GM18517 (cell line): ENCODE measurements at regions not wholly inside any gene's neighbourhood (a gene's known extent, or its start where the extent isn't known, plus 50 kb on each side); places are given as distances from the start of the nearest gene placed in this dataset.

Experiments used
- ATAC-seq: cut with Tn5 transposase; IDR thresholded peaks from one replicate; pipeline ENCODE4 v1.9.1; 2021; ENCODE audit warnings: mild to moderate bottlenecking, moderate library complexity; ENCODE audit not compliant: unreplicated experiment

DNA sequence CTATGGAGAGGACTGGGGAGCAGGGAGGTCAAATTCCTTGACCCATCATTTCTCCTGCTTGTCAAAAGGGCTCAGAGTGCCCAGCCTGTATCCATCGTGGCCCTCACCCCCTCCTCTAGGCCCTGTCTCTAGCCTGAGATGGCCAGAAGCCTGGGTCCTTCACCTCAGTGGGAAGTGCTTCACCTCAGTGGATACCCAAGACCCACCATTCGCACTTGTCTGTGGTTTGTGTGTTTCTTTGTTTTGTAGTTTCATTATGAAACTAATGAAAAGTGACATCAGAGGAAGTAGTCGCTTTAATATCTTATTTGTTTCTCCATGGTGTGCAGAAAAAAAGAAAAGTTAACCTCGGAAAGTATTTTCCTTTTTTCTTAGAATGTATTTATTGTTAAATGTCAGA is 194.0 kb upstream of the CADM1 start:
- no peak for ATAC-seq

DNA sequence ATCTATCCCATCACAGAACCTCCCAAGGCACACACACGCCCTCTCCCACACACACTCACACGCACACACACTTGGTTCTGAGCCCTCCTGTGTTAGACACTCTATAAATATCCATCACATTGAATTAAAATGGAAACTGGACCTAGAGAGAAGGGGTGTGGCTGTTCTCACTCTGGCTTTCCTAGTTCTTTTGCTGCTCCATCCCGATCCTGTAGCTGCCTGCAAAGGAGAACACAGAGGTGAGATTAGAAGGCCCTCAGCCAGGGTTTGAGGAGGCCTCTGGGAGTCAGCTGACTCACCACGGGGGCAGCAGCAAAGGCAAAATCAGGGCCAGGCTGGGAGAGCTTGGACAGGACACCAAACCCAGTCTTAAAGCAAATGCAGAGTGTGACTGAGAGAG is 192.3 kb upstream of the CADM1 start:
- ATAC-seq, result no peak

DNA sequence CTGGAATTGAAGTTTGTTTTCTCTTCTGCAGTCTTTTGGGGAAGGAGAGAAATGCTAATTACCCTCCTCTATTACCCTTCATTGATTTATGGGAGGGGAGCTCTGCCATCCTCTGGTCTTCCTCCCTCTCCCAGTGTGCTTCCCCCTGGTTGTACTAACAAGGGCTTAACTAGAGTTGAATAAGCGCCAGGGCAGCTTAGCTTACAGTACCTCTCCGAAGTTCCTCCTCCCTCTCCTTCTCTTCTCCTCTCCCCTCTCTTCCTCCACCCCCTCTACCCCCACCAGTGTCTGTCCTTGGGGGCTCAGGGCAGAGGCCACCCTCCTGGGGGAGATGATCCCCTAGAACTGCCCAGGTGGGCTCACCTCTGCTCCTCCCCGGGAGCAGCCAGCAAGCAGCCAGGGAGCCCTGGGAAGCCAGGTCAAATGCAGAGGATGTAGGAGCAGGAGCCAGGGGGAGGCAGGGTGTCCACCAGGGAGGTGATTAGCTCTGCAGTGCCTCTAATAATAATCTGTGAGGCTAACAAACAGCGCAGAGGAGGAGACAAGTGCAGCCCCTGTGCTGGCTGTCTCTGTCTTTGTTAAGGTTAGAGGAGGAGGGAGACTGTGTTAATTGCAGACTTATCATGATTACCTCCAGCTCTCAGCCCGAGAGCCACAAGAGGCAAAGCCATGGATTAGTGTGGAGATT is 191.6 kb upstream of the CADM1 start:
- no peak for ATAC-seq

DNA sequence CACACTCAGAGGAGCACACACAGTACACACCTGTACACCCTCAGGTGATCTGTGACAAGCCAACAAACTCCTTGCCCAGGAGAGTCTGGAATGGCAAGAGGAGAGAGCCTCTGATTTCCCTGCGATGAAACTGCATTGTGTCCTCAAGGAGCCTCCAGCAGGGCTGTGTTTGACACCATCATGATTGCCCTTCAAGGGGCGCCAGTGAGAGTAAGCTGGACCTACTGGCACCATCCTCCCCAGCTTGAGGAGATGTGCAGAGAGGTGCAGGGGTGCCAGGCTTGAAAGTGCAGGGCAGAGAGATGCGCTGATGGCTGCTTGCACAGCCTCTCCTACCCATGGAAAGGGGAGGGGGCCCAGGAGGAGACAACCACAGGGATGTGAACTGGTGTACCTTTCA is 188.8 kb upstream of the CADM1 start:
- ATAC-seq, result no peak

DNA sequence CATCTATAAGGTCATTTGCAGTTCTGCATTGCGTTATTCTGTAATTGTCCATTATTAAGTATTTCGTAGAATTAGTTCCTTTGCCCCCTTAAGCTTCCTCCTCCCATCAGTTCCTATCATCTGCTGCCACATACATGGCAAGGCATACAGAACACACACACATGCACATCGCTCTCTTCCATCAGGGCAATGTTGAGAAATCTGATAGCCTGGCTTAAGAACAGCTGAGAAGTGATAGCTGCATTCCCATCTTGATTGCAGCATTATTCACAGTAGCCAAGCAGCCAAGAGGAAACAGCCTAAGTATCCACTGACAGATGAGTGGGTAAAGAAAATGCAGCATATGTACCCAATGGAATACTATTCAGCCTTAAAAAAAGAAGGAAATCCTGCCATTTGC is 186.8 kb upstream of the CADM1 start:
- no peak for ATAC-seq

DNA sequence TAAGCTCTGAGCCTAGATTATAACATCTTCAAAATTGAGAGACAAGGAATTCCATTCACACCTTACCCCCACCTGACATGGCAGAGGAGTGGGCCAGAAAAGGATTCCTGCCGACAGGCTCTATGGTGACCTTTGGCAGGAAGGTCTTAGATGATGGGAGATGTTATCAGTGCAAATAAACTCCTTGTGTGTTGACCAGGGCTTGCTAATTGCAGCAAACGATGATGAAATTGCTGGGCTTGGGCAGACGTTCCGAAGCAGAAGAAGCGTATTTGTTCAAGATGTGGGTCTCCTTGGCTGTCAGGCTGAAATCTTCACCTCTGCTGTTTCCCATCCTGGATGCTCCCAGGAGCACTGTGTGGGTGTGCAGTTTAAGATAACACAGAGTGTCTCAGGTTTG is 183.7 kb upstream of the CADM1 start:
- ATAC-seq, result no peak

DNA sequence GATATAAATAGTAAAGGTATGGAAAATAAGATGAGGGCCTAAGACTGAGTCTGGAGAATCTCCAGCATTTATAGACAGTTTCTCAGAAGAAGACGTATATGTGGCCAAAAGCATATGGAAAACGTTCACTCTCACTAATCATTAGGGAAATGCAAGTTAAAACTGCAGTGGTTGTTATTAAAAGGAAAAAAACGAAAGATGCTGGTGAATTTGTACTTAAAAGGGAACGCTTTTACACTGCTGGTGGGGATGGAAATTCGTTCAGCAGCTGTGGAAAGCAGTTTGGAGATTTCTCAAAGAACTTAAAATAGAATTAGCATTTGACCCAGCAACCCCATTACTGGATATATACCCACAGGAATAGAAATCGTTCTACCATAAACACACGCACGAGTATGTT is 180.5 kb upstream of the CADM1 start:
- ATAC-seq, result no peak

DNA sequence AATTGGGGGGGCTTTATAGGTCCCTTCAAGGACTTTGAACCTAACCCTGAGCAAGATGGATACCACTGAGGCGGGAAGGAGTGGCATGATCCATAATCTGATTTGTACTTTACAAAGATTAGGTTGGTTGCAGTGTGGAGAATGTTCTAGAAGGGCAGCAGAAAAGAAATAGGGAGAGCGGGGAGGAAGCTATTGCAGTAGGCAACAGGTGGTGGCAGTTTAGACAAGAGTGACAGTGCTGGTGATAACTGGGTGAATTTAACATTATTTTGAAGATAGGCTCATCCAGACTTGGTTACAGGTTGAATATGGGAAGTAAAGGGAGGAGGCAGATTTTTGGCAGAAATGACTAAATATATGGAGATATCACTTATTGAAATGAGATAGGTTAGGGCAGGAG is 179.9 kb upstream of the CADM1 start:
- ATAC-seq, result no peak

DNA sequence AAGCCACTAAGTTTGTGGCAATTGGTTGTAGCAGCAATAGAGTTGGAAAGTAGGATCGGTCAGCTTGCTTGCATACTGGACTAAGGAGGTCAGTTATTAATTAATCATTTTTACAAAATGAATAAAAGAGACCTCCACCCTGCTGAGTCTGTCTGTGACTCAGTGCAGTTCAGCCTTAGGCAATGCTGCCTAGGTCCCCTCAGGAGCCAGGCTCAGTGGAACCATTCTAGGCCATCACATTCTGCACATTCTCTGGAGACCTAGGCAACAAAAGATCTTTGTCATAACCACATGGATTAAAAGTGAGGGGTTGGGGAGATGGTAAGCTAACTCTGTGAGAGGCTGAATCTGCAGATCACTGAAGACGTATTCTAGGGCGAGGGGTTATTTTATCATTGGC is 178.7 kb upstream of the CADM1 start:
- ATAC-seq, result no peak

DNA sequence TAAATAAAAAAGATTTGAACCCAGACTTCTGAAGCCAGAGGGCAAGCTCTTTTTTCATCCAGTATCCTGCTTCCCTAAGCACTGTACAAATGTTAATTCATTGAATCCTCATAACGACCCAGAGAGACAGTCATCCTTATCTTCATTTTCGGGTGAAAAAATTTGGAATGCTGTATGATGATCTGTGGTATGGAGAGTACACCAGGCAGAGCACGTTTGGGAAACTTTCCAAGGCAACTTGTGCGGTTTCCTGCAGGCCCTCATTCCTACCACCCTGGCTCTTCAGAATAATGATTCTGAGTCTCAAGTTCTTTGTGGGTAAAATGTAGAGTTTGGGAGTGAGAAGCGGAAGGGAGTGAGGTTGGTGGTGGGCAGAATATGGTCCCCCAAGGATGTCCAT is 177.9 kb upstream of the CADM1 start:
- no peak for ATAC-seq

DNA sequence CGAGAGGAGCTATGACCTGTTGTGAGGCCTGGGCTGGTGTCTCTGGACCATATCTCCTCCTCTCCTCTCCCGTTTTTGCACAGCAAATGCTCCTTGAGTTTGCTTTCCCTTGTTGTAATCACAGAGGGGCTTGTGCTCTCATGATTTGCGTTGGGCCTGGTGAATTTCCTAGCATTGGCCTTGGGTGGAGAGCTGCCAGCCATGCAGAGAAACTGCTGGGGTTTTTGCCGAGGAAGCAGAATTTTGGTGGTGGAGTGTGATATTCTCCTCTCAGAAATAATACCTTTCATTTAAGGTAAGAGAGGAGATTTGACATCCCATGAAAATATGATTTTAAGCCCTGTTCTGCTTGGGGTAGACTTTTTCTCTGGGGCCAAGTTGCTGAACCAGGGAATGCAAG is 175.7 kb upstream of the CADM1 start:
- ATAC-seq, result no peak

DNA sequence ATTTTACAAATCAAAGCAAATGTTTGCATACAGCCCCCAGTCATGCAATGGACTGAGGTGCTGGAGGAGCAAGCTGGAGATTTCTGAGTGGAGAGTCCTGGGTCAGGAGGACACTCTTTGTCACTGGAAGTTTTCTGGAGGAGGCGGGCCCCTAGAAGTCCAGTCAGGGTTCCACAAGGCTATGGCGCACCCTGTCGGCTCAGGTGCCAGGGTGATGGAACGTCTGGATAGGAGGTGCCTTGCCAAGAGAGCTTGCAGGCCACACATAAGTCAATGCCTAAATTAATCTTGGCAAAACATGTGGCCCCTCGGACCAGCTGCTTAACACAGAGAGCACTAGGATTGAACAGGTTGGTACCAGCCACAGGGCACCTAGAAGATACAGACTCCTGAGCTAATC is 174.7 kb upstream of the CADM1 start:
- ATAC-seq, result no peak

DNA sequence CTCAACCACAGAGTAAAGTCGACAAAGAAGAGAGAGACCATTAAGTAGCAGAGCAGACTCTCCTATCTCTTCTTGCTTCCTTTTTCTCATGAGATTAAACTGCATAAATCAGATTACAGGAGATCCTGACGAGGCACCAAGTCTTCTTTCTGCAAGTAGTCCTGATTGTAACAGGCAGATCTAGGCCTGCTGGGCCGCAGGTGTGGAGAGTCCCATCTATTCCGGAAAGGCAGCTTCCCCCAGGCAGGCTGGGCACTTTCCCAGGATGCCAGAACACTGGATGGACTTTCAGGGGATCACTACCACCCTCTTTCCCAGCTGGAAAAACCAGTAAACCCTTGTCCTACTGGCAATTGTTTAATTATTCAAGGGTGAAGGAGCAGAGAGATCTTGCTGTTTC is 173.0 kb upstream of the CADM1 start:
- no peak for ATAC-seq

DNA sequence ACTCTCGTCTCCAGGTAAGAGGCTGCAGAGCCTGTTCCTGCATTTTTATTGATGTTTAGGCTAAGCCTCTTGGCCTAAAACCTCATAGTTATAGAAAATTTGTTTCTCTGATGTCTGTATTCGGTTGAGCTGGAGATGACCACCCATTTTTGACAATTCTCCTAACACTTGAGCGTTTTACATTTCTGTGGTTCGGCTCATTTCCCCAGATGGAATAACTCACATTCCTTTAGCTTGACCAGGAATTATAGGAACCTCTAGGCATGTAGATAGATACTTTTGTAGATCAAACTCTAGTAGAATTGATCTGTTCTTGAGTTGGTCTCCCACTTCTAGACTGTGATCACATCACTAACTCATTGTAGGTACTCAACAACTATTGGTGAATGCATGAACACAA is 172.6 kb upstream of the CADM1 start:
- no peak for ATAC-seq

DNA sequence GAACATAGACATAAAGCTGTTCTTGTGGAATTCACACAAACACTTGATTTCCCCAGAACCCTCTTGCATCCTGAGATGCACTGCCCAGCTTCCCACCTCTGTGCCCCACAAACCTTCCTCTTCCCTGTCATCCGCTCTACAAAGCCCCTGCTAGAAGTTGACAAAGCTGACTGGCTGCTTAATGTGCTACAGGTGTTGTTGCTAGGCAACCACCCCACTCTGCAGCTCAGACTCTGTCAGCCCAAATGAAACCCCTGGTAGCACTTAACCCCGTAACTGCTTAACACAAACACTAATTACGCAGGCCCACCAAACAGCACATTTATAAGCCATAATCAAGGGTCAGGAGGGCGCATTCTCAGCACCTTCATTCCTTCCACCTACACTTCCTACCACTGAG is 172.0 kb upstream of the CADM1 start:
- ATAC-seq, result no peak

DNA sequence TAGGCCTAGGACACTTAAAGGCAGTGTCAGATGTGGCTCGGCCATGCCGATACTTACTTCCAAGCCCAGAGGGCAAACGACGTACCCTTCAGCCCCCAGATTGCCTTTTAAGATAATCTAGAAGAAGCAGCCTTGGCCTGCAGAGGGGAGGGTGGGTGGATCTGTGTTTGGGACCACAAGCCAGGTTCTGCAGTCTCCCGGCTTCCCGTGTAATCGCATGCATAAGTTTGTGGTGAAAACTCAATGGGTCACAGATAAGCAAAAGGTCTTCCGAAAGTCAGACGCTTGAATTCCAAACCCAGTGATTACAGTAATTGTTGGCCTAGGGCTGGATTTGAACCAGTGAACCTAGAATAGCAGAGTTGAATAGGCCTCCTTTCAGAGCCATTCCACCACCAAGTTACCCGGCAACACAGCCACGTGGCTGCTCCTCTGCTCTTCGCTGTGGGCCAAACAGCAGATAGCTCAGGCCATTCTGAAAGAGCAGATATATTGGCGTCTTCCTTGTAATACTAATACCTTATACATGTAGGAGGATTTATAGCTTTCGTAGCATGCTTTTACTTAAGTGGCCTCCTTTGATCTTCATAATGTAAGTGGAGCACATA is 170.8 kb upstream of the CADM1 start:
- ATAC-seq, result no peak

DNA sequence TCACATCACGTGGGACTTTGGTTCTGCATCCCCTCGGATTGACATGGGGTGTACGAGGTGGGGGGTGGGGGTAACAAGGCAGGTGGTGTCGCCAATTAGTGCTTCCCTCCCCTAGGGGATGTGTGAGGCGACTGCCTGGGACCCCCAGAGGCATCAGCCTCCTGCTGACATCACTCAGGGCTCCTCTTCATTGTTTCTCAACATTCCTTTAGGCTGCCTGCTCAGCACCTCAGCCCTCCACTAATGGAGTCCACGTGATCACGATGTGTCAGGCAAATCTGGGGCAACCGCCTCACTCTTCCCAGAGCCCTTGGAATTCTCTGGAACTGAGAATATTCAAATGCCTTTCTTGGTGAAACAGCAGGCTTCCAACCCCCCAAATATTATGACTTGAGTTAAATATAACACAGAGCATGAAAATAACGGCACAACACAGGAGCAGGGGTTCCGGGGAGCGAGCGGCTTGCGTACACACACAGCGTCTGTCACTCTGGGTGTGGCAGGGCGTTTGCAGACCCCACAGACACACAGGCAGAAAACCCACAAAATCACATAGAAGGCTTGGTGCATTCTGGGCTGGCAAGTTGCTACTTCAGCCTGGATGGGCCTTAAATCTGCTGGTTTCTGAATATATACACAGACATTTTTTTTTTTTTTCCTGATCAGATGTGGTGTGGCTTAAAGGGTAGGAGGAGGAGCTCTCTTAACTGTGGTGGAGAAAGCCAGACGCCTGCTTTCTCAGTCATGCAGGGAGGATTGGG is 170.1 kb upstream of the CADM1 start:
- no peak for ATAC-seq

DNA sequence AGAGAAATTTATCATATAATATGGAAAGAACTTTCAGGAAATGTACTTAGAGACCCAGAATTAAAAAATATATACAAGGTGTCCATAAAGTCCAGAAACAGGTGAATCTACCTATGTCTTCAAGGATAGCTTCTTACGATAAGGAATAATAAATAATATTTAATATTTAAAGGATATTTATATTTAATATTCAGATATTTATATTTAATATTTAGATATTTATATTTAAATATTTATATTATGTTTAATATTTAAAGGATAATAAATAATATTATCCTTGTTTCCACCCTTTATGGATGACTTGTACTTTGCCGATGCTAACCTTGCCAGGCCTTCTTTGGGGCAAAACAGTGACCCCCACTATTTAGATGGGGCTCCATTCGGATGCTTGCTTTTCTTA is 169.5 kb upstream of the CADM1 start:
- ATAC-seq, result no peak

DNA sequence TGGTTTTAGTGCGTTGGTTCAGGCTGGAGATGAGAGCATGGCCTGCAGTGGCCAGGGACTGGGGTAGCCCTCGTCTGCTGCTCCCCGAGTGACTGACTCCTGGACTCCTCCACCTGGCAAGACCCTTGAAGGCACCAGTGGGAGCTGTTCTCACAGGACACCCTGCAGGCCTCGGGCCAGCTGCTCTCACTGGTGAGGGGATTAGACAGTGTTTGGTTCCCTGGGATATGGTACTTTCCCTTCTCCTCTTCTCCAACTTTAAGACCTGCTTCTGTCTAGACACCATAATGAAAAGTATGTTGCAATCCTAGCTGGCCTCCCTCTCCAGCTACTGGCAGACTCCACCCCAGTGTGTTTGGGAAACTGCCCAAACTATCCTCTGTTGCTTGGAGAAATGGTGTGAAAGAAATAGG is 168.8 kb upstream of the CADM1 start:
- no peak for ATAC-seq

DNA sequence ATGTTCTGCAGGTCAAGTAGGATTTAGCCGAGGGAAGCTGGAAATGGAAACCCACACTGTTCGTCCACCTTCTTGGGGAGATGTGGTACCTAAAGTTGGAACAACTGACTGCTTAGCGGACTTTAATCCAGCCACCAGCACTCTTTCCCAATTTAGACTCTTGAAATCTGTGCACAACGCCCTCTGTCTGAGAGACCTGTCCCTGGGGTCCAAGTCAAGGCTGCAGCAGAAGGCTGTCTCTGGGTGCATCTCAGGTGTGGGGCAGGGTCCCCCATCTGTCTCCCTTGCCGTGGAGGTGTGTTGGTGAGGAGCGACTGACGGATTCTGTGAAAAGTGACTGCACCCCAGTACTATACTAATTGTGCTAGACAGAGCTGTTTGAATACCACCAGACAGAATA is 168.2 kb upstream of the CADM1 start:
- ATAC-seq, result no peak

DNA sequence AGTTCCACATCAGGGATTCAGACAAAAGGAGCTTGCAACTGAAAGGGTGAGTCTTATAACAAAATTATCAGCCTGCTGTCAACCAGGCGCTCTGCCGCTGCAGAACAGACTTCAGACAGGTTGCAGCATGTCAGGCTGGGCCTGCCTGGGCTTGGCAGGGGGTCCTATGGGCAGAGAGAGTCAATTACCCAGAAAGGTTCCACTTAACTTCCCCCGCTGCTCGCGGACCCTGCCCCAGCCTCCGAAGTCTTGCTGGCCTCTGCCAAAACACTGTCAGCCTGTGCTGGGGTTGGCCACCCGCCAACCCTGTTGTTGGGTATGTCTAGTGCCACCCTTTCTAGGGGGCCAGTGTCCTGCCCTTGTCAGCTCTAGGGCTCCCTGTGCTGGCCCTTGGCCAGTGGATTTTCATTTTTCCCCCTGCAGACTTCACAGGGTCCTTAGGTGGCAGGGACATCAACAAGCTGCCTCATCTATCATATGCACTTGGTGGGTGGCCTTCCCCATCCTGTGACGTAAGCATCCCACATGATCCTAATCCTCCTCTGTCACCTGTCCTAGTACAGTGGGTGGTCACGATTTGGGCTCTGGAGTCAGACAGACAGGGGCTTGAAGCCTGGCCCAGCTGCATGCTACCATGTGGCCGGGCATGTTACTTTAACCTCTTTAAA is 166.5 kb upstream of the CADM1 start:
- ATAC-seq, result no peak

DNA sequence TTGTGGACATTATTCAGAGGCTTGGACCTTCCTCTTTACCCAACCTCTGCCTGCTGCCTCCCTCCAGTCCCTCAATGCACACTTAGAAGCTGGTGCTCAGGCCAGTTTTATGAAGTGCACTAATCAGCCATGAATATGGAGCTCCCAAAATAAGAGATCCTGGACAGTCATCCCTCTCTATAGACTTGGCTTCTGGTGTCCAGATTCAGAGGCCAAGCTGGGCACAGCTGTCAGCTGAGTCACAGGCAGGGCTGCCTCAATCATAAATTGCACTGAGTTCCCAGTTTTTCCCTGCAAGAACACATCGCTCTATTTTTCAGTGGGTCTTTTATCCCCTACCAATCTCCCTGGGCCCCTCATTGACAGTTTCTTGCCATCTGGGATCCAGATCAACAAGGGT is 161.7 kb upstream of the CADM1 start:
- ATAC-seq, result no peak
